ENCODE measurements at regions not wholly inside any gene's neighbourhood (a gene's known extent, or its start where the extent isn't known, plus 50 kb on each side); places are given as distances from the start of the nearest gene placed in this dataset.

GRCh38 chr16:50459496-50460080 is 88.6 kb upstream of the NKD1 start:
- Histone ChIP-seq H3K36me3 (replicated peaks in 1 of 2; ENCODE audit: control extremely low read depth in 1 of 2, control insufficient read depth in 1 of 2, extremely low read depth in 1 of 2, insufficient read depth in 2 of 2, low read length in 1 of 2) (no peaks in the 10 kb centered on the region), H3K9ac (ENCODE audit: low read length) (no peak overlapping the region), H3K9me3 (ENCODE audit: control extremely low read depth in 1 of 3, control insufficient read depth in 2 of 3, insufficient read depth in 1 of 3, low read length in 2 of 3) (no peaks in the 10 kb centered on the region), H3K4me3 (ENCODE audit: control extremely low read depth in 1 of 5, extremely low read depth in 1 of 5, insufficient read depth in 1 of 5, low read depth in 2 of 5, low read length in 4 of 5) (no peak overlapping the region), H3K27me3 (replicated peaks in 1 of 4; ENCODE audit: control extremely low read depth in 1 of 4, control insufficient read depth in 3 of 4, insufficient read depth in 4 of 4, low read length in 3 of 4) (no peaks in the 10 kb centered on the region), H3K79me2 (ENCODE audit: control insufficient read depth, insufficient read depth, low read length) (no peaks in the 10 kb centered on the region), H2AFZ (ENCODE audit: insufficient read depth, low read depth, low read length, poor library complexity, severe bottlenecking) (no peak overlapping the region), H4K20me1 (ENCODE audit: control insufficient read depth, insufficient read depth, low read length, poor library complexity, severe bottlenecking) (no peaks in the 10 kb centered on the region), H3K4me1 (ENCODE audit: control insufficient read depth in 2 of 2, insufficient read depth in 2 of 2, low read length in 2 of 2) (no peaks in the 10 kb centered on the region), H3K4me2 (replicated peaks; ENCODE audit: low read depth, low read length, poor library complexity, severe bottlenecking) (no peak overlapping the region), H3K27ac (ENCODE audit: low read length in 2 of 2) (no peak overlapping the region)
- 80% methylated on average over 12 of the region's 13 CpGs for WGBS (ENCODE audit: insufficient coverage)
- H3K9me3 Mint-ChIP-seq (ENCODE audit: insufficient read depth), result no peaks in the 10 kb centered on the region
- peaks cover 1% of the 10 kb centered on the region for H3K4me1 Mint-ChIP-seq
- DNase-seq, result no peak
- intact Hi-C loops (cut with micrococcal nuclease), result no loop called here
- H3K27ac Mint-ChIP-seq, result no peak overlapping the region
- TF ChIP-seq EZH2 (IDR thresholded peaks at IDR 0.05; ENCODE audit: borderline replicate concordance, insufficient read depth, low read depth, low read length, poor library complexity, severe bottlenecking) (no peak), CTCF (IDR thresholded peaks at IDR 0.05) (no peak)
- peaks cover 33% of the 10 kb centered on the region for H3K27me3 Mint-ChIP-seq
- POLR2A ChIA-PET, result no interaction called here
- no peak for ATAC-seq (ENCODE audit: low read depth)
- CTCF ChIA-PET, result no interaction called here
- no peak overlapping the region for H3K4me3 Mint-ChIP-seq

- H3K79me2 ChIP-seq (ENCODE audit: control insufficient read depth, insufficient read depth, low read length), result no peaks in the 10 kb centered on the region
- Mint-ChIP-seq H3K4me3 (no peak overlapping the region), H3K4me1 (peaks cover 1% of the 10 kb centered on the region), H3K27me3 (peaks cover 33% of the 10 kb centered on the region), H3K27ac (no peak overlapping the region), H3K9me3 (ENCODE audit: insufficient read depth) (no peaks in the 10 kb centered on the region)
- ChIA-PET CTCF (no interaction called here), POLR2A (no interaction called here)
- no peak overlapping the region for H3K4me2 ChIP-seq (replicated peaks; ENCODE audit: low read depth, low read length, poor library complexity, severe bottlenecking)
- no peaks in the 10 kb centered on the region for H4K20me1 ChIP-seq (ENCODE audit: control insufficient read depth, insufficient read depth, low read length, poor library complexity, severe bottlenecking)
- no peak overlapping the region for H2AFZ ChIP-seq (ENCODE audit: insufficient read depth, low read depth, low read length, poor library complexity, severe bottlenecking)
- WGBS (ENCODE audit: insufficient coverage), result 83% methylated on average over 10 of the region's 16 CpGs
- H3K4me3 ChIP-seq (ENCODE audit: control extremely low read depth in 1 of 5, extremely low read depth in 1 of 5, insufficient read depth in 1 of 5, low read depth in 2 of 5, low read length in 4 of 5), result no peak overlapping the region
- no peak overlapping the region for H3K9ac ChIP-seq (ENCODE audit: low read length)
- H3K27ac ChIP-seq (ENCODE audit: low read length in 2 of 2), result no peak overlapping the region
- no peaks in the 10 kb centered on the region for H3K9me3 ChIP-seq (ENCODE audit: control extremely low read depth in 1 of 3, control insufficient read depth in 2 of 3, insufficient read depth in 1 of 3, low read length in 2 of 3)
- ATAC-seq (ENCODE audit: low read depth) (no peak), DNase-seq (no peak)
- no peaks in the 10 kb centered on the region for H3K4me1 ChIP-seq (ENCODE audit: control insufficient read depth in 2 of 2, insufficient read depth in 2 of 2, low read length in 2 of 2)
- TF ChIP-seq CTCF (IDR thresholded peaks at IDR 0.05) (no peak), EZH2 (IDR thresholded peaks at IDR 0.05; ENCODE audit: borderline replicate concordance, insufficient read depth, low read depth, low read length, poor library complexity, severe bottlenecking) (no peak)
- H3K27me3 ChIP-seq (replicated peaks in 1 of 4; ENCODE audit: control extremely low read depth in 1 of 4, control insufficient read depth in 3 of 4, insufficient read depth in 4 of 4, low read length in 3 of 4), result no peaks in the 10 kb centered on the region
- intact Hi-C loops (cut with micrococcal nuclease), result no loop called here
- H3K36me3 ChIP-seq (replicated peaks in 1 of 2; ENCODE audit: control extremely low read depth in 1 of 2, control insufficient read depth in 1 of 2, extremely low read depth in 1 of 2, insufficient read depth in 2 of 2, low read length in 1 of 2), result no peaks in the 10 kb centered on the region
Observed at GRCh38 chr16:50458667-50459495, 89.3 kb upstream of the NKD1 start.
